Astrocyte (in vitro differentiated cells and primary cell): ENCODE measurements at regions not wholly inside any gene's neighbourhood (a gene's known extent, or its start where the extent isn't known, plus 50 kb on each side); places are given as distances from the start of the nearest gene placed in this dataset.

Experiments
- CTCF ChIP-seq: IDR thresholded peaks from 2 replicates; pipeline ENCODE4 v1.5.1; 2011; ENCODE audit warnings: low read depth, mild to moderate bottlenecking, inconsistent platforms, low read length, moderate library complexity; ENCODE audit not compliant: insufficient read depth
- EZH2 ChIP-seq: IDR thresholded peaks from 2 replicates; pipeline ENCODE4 v1.6.1; 2012; ENCODE audit warnings: mild to moderate bottlenecking, low read length, inconsistent platforms; ENCODE audit not compliant: insufficient read depth

GRCh38 chr2:105674401-105674800, 70.3 kb upstream of the NCK2 start:
- TF ChIP-seq CTCF: no peak
- no peak for TF ChIP-seq EZH2
